ENCODE measurements at regions not wholly inside any gene's neighbourhood (a gene's known extent, or its start where the extent isn't known, plus 50 kb on each side); places are given as distances from the start of the nearest gene placed in this dataset.
"Not testable (repeated sequence)": the region's sequence is repeated elsewhere in the genome, so short reads cannot be mapped to it uniquely, and the experiment has no call there.

GRCh38 chrX:136935533-136936182, 55.1 kb upstream of the RBMX start:
- not testable (repeated sequence) for TF ChIP-seq NRF1 (IDR thresholded peaks at IDR 0.05; ENCODE audit: low read depth, low read length); CTCF (IDR thresholded peaks at IDR 0.05); RFX5 (IDR thresholded peaks at IDR 0.05; ENCODE audit: low read length)
